ENCODE measurements at regions not wholly inside any gene's neighbourhood (a gene's known extent, or its start where the extent isn't known, plus 50 kb on each side); places are given as distances from the start of the nearest gene placed in this dataset.
"Not testable (repeated sequence)": the region's sequence is repeated elsewhere in the genome, so short reads cannot be mapped to it uniquely, and the experiment has no call there.

DNA sequence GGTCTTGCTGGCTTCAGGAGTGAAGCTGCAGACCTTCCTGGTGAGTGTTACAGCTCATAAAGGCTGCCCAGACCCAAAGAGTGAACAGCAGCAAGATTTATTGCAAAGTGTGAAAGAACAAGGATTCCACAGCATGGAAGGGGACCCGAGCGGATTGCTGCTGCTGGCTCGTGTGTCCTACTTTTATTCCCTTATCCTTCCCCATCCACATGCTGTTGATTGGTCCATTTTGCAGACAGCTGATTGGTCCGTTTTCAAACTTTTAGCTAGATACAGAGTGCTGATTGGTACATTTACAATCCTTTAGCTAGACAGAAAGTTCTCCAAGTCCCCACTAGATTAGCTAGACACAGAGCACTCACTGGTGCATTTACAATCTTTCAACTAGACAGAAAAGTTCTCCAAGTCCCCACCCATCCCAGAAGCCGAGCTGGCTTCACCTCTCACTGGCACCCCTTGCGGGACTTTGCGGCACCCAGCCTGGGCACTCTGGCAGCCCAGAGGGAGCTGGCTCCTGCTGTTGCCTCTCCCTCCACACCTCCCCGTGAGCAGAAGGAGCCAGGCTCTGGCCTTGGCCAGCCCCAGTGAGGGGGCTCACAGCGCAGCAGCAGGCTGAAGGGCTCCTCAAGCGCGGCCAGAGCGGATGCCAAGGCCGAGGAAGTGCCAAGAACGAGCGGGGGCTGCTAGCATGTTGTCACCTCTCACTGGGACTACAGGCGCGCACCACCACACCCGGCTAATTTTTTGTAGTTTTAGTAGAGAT lies 369.6 kb upstream of the POT1 start:
- intact Hi-C loops (cut with micrococcal nuclease; ENCODE audit: unreplicated experiment), result no loop called here
- H3K4me3 ChIP-seq (ENCODE audit: low read depth, low read length), result no peak overlapping the region
- no peak overlapping the region for H3K27ac Mint-ChIP-seq (ENCODE audit: unreplicated experiment)
- TF ChIP-seq, protein P1, sequence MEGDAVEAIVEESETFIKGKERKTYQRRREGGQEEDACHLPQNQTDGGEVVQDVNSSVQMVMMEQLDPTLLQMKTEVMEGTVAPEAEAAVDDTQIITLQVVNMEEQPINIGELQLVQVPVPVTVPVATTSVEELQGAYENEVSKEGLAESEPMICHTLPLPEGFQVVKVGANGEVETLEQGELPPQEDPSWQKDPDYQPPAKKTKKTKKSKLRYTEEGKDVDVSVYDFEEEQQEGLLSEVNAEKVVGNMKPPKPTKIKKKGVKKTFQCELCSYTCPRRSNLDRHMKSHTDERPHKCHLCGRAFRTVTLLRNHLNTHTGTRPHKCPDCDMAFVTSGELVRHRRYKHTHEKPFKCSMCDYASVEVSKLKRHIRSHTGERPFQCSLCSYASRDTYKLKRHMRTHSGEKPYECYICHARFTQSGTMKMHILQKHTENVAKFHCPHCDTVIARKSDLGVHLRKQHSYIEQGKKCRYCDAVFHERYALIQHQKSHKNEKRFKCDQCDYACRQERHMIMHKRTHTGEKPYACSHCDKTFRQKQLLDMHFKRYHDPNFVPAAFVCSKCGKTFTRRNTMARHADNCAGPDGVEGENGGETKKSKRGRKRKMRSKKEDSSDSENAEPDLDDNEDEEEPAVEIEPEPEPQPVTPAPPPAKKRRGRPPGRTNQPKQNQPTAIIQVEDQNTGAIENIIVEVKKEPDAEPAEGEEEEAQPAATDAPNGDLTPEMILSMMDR (IDR thresholded peaks at IDR 0.05; ENCODE audit: insufficient read depth in 1 of 2, low read depth in 1 of 2, low read length in 1 of 2, severe bottlenecking in 1 of 2, unreplicated experiment in 1 of 2), result no peak
- ChIA-PET CTCF (no interaction called here), POLR2A (no interaction called here)
- no peaks in the 10 kb centered on the region for H3K9me3 Mint-ChIP-seq (ENCODE audit: unreplicated experiment)
- no peaks in the 10 kb centered on the region for H3K27me3 ChIP-seq (replicated peaks; ENCODE audit: control insufficient read depth, insufficient read depth, low read length)
- no peaks in the 10 kb centered on the region for H3K4me1 ChIP-seq
- no TSS peak for BruUV-seq (replicated peaks)
- H3K4me3 Mint-ChIP-seq (ENCODE audit: unreplicated experiment), result no peak overlapping the region
- no peaks in the 10 kb centered on the region for H3K9me3 ChIP-seq
- no peaks in the 10 kb centered on the region for H3K4me1 Mint-ChIP-seq (ENCODE audit: low read depth, unreplicated experiment)
- no peaks in the 10 kb centered on the region for H3K36me3 Mint-ChIP-seq (ENCODE audit: insufficient read depth, unreplicated experiment)
- no peaks in the 10 kb centered on the region for H3K36me3 ChIP-seq (ENCODE audit: control insufficient read depth, insufficient read depth, low read length)
- H3K27me3 Mint-ChIP-seq (ENCODE audit: insufficient read depth, unreplicated experiment), result no peaks in the 10 kb centered on the region
- no peak for DNase-seq

- H3K9me3 Mint-ChIP-seq (ENCODE audit: unreplicated experiment), result no peaks in the 10 kb centered on the region
- Histone ChIP-seq H3K27me3 (replicated peaks; ENCODE audit: control insufficient read depth, insufficient read depth, low read length) (no peaks in the 10 kb centered on the region), H3K9me3 (no peaks in the 10 kb centered on the region), H3K4me3 (ENCODE audit: low read depth, low read length) (no peak overlapping the region), H3K36me3 (ENCODE audit: control insufficient read depth, insufficient read depth, low read length) (no peaks in the 10 kb centered on the region), H3K4me1 (no peaks in the 10 kb centered on the region)
- H3K36me3 Mint-ChIP-seq (ENCODE audit: insufficient read depth, unreplicated experiment), result no peaks in the 10 kb centered on the region
- no peak for DNase-seq
- TF ChIP-seq, protein P1 (IDR thresholded peaks at IDR 0.05; ENCODE audit: insufficient read depth in 1 of 2, low read depth in 1 of 2, low read length in 1 of 2, severe bottlenecking in 1 of 2, unreplicated experiment in 1 of 2), result no peak
- intact Hi-C loops (cut with micrococcal nuclease; ENCODE audit: unreplicated experiment), result no loop called here
- H3K4me1 Mint-ChIP-seq (ENCODE audit: low read depth, unreplicated experiment), result no peaks in the 10 kb centered on the region
- CTCF ChIA-PET, result no interaction called here
- H3K27me3 Mint-ChIP-seq (ENCODE audit: insufficient read depth, unreplicated experiment), result peaks cover 3% of the 10 kb centered on the region
- POLR2A ChIA-PET, result no interaction called here
- no peak overlapping the region for H3K27ac Mint-ChIP-seq (ENCODE audit: unreplicated experiment)
- no peak overlapping the region for H3K4me3 Mint-ChIP-seq (ENCODE audit: unreplicated experiment)
- no TSS peak for BruUV-seq (replicated peaks)
Observed at GRCh38 chr7:125279961-125280360, 350.3 kb upstream of the POT1 start.

- H3K27me3 Mint-ChIP-seq (ENCODE audit: insufficient read depth, unreplicated experiment), result peaks cover 3% of the 10 kb centered on the region
- H3K4me3 ChIP-seq (ENCODE audit: low read depth, low read length), result no peak overlapping the region
- H3K9me3 ChIP-seq, result no peaks in the 10 kb centered on the region
- no peak overlapping the region for H3K27ac Mint-ChIP-seq (ENCODE audit: unreplicated experiment)
- no peaks in the 10 kb centered on the region for H3K36me3 ChIP-seq (ENCODE audit: control insufficient read depth, insufficient read depth, low read length)
- TF ChIP-seq, protein P1 (IDR thresholded peaks at IDR 0.05; ENCODE audit: insufficient read depth in 1 of 2, low read depth in 1 of 2, low read length in 1 of 2, severe bottlenecking in 1 of 2, unreplicated experiment in 1 of 2), result no peak
- DNase-seq, result no peak
- H3K4me1 Mint-ChIP-seq (ENCODE audit: low read depth, unreplicated experiment), result no peaks in the 10 kb centered on the region
- CTCF ChIA-PET, result no interaction called here
- no TSS peak for BruUV-seq (replicated peaks)
- POLR2A ChIA-PET, result no interaction called here
- intact Hi-C loops (cut with micrococcal nuclease; ENCODE audit: unreplicated experiment), result no loop called here
- H3K4me1 ChIP-seq, result no peaks in the 10 kb centered on the region
- H3K36me3 Mint-ChIP-seq (ENCODE audit: insufficient read depth, unreplicated experiment), result no peaks in the 10 kb centered on the region
- no peak overlapping the region for H3K4me3 Mint-ChIP-seq (ENCODE audit: unreplicated experiment)
- no peaks in the 10 kb centered on the region for H3K9me3 Mint-ChIP-seq (ENCODE audit: unreplicated experiment)
- no peaks in the 10 kb centered on the region for H3K27me3 ChIP-seq (replicated peaks; ENCODE audit: control insufficient read depth, insufficient read depth, low read length)
Observed at GRCh38 chr7:125278318-125278717, 348.7 kb upstream of the POT1 start.

GRCh38 chr7:125274742-125275141 lies 345.1 kb upstream of the POT1 start:
- H3K4me1 ChIP-seq; DNase-seq; H3K9me3 Mint-ChIP-seq (ENCODE audit: unreplicated experiment); H3K36me3 ChIP-seq (ENCODE audit: control insufficient read depth, insufficient read depth, low read length); H3K4me3 Mint-ChIP-seq (ENCODE audit: unreplicated experiment); POLR2A ChIA-PET; H3K9me3 ChIP-seq; H3K36me3 Mint-ChIP-seq (ENCODE audit: insufficient read depth, unreplicated experiment); intact Hi-C loops (cut with micrococcal nuclease; ENCODE audit: unreplicated experiment); H3K4me1 Mint-ChIP-seq (ENCODE audit: low read depth, unreplicated experiment); CTCF ChIA-PET; H3K27me3 Mint-ChIP-seq (ENCODE audit: insufficient read depth, unreplicated experiment); H3K27me3 ChIP-seq (replicated peaks; ENCODE audit: control insufficient read depth, insufficient read depth, low read length); H3K4me3 ChIP-seq (ENCODE audit: low read depth, low read length); BruUV-seq (replicated peaks); H3K27ac Mint-ChIP-seq (ENCODE audit: unreplicated experiment): not testable (repeated sequence)

- POLR2A ChIA-PET; H3K9me3 Mint-ChIP-seq (ENCODE audit: unreplicated experiment); H3K4me3 ChIP-seq (ENCODE audit: low read depth, low read length); H3K27ac Mint-ChIP-seq (ENCODE audit: unreplicated experiment); H3K27me3 ChIP-seq (replicated peaks; ENCODE audit: control insufficient read depth, insufficient read depth, low read length); CTCF ChIA-PET; H3K4me3 Mint-ChIP-seq (ENCODE audit: unreplicated experiment); H3K36me3 Mint-ChIP-seq (ENCODE audit: insufficient read depth, unreplicated experiment); intact Hi-C loops (cut with micrococcal nuclease; ENCODE audit: unreplicated experiment); BruUV-seq (replicated peaks); DNase-seq; H3K4me1 Mint-ChIP-seq (ENCODE audit: low read depth, unreplicated experiment); H3K4me1 ChIP-seq; H3K36me3 ChIP-seq (ENCODE audit: control insufficient read depth, insufficient read depth, low read length); H3K9me3 ChIP-seq: not testable (repeated sequence)
- H3K27me3 Mint-ChIP-seq (ENCODE audit: insufficient read depth, unreplicated experiment), result peaks cover 16% of the 10 kb centered on the region
Observed at GRCh38 chr7:125264174-125264856, 334.7 kb upstream of the POT1 start.

All from Caco-2 (cell line).